ENCODE measurements at regions not wholly inside any gene's neighbourhood (a gene's known extent, or its start where the extent isn't known, plus 50 kb on each side); places are given as distances from the start of the nearest gene placed in this dataset.

DNA sequence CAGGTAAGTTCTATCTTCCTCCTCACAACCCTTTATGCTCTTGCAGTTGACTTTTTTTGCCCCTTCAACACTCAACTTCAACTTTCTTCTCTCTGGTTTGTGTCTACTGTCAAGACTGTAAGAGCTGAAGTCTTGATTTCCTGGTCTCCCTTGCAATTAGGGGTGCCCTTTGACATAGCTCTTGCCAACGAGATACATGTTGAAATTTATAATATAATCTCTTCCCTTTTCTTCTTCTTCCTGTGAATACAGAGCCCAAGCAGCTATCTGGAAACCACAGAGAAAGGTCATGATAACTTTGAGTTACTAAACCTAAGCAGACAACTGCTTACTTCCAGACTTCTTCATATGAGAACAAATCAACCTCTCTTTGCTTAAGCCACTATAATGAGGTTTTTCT is 163.5 kb downstream of the MC4R start:
- H3K4me3 ChIP-seq (ENCODE audit: low read length) = no peak overlapping the region
- TF ChIP-seq, protein P1, sequence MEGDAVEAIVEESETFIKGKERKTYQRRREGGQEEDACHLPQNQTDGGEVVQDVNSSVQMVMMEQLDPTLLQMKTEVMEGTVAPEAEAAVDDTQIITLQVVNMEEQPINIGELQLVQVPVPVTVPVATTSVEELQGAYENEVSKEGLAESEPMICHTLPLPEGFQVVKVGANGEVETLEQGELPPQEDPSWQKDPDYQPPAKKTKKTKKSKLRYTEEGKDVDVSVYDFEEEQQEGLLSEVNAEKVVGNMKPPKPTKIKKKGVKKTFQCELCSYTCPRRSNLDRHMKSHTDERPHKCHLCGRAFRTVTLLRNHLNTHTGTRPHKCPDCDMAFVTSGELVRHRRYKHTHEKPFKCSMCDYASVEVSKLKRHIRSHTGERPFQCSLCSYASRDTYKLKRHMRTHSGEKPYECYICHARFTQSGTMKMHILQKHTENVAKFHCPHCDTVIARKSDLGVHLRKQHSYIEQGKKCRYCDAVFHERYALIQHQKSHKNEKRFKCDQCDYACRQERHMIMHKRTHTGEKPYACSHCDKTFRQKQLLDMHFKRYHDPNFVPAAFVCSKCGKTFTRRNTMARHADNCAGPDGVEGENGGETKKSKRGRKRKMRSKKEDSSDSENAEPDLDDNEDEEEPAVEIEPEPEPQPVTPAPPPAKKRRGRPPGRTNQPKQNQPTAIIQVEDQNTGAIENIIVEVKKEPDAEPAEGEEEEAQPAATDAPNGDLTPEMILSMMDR (conservative IDR thresholded peaks at IDR 0.05; ENCODE audit: low read length) = no peak
- DNase-seq (ENCODE audit: low read depth) = no peak

DNA sequence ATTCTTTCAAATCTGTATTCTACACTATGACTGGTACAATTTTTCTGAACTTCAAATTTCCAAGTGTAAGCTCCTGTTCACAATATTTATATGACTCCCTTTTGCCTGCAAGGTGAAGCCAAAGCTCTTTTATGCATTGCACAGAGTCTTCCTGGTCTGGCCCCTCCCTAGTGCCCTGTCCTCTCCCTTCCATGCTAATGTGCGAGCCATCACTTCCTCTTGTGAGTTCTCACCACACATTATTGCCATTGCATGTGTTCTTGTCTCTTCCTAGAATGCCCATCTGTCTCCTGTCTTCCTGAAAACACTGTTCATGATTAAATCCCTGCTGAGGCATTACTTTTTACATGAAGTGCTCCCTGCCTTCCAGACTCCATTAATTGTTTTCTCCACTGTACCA is 169.9 kb downstream of the MC4R start:
- H3K4me3 ChIP-seq (ENCODE audit: low read length) = no peak overlapping the region
- TF ChIP-seq, protein P1 (conservative IDR thresholded peaks at IDR 0.05; ENCODE audit: low read length) = no peak
- no peak for DNase-seq (ENCODE audit: low read depth)

DNA sequence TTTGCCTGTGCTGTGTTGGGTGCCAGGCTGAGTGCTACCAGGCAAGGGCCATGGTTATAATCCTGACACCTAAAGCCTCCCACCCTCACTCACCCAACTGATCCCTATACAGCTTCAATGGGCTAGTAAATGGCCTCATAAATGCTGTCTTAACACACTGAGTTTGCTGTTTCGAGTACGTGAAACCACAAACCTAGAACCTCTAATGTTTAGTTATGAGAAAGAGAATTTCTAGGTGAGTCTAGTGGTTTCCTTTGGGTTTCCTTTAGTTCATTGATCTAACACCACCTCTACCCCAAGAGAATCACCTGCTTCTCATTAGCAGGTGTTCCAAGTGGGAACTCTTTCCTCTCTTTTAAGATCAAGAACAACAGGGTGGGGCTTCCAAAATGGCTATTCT is 172.0 kb downstream of the MC4R start:
- TF ChIP-seq, protein P1 (conservative IDR thresholded peaks at IDR 0.05; ENCODE audit: low read length) = no peak
- no peak for DNase-seq (ENCODE audit: low read depth)

DNA sequence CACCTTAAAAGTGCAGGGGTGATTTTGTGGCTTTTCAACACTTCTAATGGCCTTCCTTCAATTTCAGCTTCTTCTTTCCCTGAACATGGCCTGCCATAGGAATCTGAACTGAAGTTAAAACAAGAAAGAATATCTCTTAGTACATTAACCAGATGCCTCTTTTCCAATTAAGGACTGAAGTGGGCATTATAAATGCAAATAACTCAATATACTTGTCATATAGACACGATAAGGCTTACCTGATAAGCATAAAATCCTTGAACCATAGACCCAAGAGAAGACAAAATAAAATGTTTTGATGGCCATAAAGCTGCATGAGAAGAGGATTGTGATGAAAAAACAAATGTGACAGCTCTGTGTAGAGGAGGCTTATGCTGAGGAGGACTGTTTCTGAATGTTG is 173.1 kb downstream of the MC4R start:
- no peak for DNase-seq (ENCODE audit: low read depth)
- H3K4me3 ChIP-seq (ENCODE audit: low read length) = no peak overlapping the region
- TF ChIP-seq, protein P1 (conservative IDR thresholded peaks at IDR 0.05; ENCODE audit: low read length) = no peak

More for the DNA sequence above, 172.0 kb downstream of the MC4R start:
- H3K4me3 ChIP-seq (ENCODE audit: low read length) = no peak overlapping the region

DNA sequence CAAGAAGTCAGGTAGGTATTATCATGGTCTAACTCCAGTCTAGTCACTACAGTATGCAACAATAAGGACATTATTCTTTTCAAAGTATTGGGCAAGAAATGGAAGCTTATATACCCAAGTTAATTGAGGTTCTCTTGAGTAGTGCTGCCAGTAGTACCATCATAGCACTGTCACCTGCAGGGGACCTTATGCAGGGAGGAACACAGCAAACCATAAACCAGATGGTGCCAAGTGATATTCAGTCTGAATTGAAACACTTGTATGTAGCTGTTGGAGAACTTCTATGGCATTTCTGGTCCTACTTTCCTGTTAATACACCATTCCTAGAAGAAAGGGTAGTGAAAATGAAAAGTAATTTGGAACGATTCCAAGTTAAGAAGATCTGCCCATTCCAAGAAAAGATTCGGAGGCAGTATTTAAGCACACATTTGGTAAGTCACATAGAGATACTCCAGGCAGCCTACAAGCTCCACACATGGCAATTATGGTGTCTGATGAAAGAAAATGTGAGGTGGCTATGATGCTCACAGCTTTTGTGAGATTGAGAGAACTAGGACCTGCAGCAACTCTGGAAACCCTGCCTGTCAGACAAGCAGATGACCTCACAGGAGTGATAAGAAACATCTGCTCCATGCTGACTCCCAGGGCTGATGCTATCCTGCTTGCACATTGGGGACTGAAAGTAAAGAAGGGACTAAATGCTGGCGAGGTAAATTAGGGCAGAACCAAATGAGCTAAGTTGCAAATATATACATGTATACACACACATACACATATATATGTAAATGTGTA is 174.7 kb downstream of the MC4R start:
- no peak overlapping the region for H3K4me3 ChIP-seq (ENCODE audit: low read length)
- DNase-seq (ENCODE audit: low read depth) = peak; percentile 53
- TF ChIP-seq, protein P1 (conservative IDR thresholded peaks at IDR 0.05; ENCODE audit: low read length) = no peak

DNA sequence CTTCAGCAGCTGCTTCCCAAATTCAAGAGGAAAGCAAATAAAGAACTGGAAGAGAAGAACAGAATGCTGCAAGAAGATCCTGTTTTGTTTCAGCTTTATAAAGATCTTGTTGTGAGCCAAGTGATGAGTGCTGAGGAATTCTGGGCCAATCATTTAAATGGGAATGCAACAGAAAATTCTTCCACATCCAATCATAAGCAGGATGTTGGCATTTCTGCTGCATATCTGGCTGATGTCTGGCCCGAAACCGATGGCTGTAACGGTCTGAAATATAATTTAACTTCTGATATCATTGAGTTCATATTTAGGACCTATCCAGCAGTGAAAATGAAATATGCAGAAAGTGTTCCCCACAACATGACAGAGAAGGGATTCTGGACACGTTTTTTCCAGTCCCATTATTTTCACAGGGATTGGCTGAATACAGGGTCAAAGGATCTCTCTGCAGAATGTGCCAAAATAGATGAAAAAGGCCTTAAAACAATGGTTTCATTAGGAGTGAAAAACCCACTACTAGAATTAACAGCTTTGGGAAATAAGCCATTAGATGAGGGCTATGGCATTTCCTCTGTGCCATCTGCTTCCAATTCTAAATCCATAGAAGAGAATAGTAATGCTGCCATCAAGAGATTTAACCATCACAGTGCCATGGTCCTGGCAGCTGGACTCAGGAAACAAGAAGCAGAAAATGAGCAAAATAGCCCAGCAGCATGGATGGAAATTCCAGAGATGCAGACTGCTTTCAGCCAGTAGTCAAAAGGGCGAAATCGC is 175.6 kb downstream of the MC4R start:
- TF ChIP-seq, protein P1 (conservative IDR thresholded peaks at IDR 0.05; ENCODE audit: low read length) = no peak
- no peak overlapping the region for H3K4me3 ChIP-seq (ENCODE audit: low read length)
- DNase-seq (ENCODE audit: low read depth) = peak; percentile 68

DNA sequence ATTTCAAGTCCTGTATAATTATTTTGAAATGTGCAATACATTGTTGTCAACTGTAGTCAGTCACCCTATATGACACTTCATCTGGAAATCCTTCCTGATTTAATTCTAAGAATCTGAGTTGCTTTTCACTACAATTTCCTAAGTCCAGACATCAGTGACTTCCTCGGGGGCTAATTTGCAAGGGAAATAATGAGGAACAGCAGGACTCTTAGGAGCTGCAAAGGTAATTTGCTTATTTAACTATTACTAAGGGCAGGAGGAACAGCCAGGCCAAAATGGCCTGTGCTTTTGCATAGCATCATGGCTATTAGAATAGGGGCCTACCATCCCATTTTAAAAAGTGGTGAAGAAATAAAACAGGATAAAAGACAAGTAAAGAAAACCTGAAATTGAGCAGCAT is 178.8 kb downstream of the MC4R start:
- H3K4me3 ChIP-seq (ENCODE audit: low read length) = no peak overlapping the region
- TF ChIP-seq, protein P1 (conservative IDR thresholded peaks at IDR 0.05; ENCODE audit: low read length) = no peak
- no peak for DNase-seq (ENCODE audit: low read depth)

All from AG10803 (cell line).